Endothelial cell of umbilical vein (primary cell): ENCODE measurements at regions not wholly inside any gene's neighbourhood (a gene's known extent, or its start where the extent isn't known, plus 50 kb on each side); places are given as distances from the start of the nearest gene placed in this dataset.

Experiments
- BruUV-seq: library from RNA; stranded (reverse); fragments of 400-500 nt; replicated peaks from 2 replicates; lab custom pipeline; 2021; lab: Mats Ljungman, UMichigan
- CTCF ChIA-PET: fragments of 300-600, 350-600 bp; sonication (Branson Sonifier 250); formaldehyde crosslinking; loops from one replicate; lab custom pipeline; 2021; ENCODE audit warnings: antibody characterized with exemption, inconsistent platforms; lab: Charles Lee
- POLR2A ChIA-PET: fragments of 300-600, 350-600 bp; sonication (Branson Sonifier 250); formaldehyde crosslinking; loops from one replicate; lab custom pipeline; 2021; ENCODE audit warnings: antibody characterized with exemption, inconsistent platforms; lab: Charles Lee
- DNase-seq: peaks from one replicate; pipeline ENCODE4 v3.0.0-alpha.2; 2011; ENCODE audit warnings: low read depth, low spot score
- FAIRE-seq: peaks from 2 replicates; lab custom pipeline; 2011; peaks lifted over from hg19 to GRCh38; lab: Jason Lieb, UNC
- H2AFZ ChIP-seq: 2 replicates; pipeline ENCODE4 v1.6.0; 2012; ENCODE audit warnings: low read depth, low read length, control low read depth, inconsistent platforms
- H3K27ac ChIP-seq: 2 replicates; pipeline ENCODE4 v1.5.1; 2011; ENCODE audit warnings: low read depth, mild to moderate bottlenecking, control low read depth, low read length, moderate library complexity; ENCODE audit not compliant: insufficient read depth
- H3K27me3 ChIP-seq, 2 experiments: 2 replicates each; pipeline versions ENCODE4 v1.6.0 to v1.6.1; 2011; ENCODE audit warnings: low read length in 2 of 2, mixed read lengths in 1 of 2; ENCODE audit not compliant: control insufficient read depth in 2 of 2, insufficient read depth in 2 of 2
- H3K36me3 ChIP-seq, 2 experiments: 2 replicates in 1 of 2; 3 replicates in 1 of 2; pipeline ENCODE4 v1.5.1; 2011; ENCODE audit warnings: low read length in 2 of 2, mild to moderate bottlenecking in 1 of 2, moderate library complexity in 1 of 2; ENCODE audit not compliant: control insufficient read depth in 2 of 2, insufficient read depth in 2 of 2; ENCODE audit errors: extremely low read depth in 1 of 2
- H3K4me1 ChIP-seq: 3 replicates; pipeline ENCODE4 v1.5.1; 2011; ENCODE audit warnings: mild to moderate bottlenecking, low read length; ENCODE audit not compliant: control insufficient read depth, insufficient read depth; ENCODE audit errors: extremely low read depth
- H3K4me2 ChIP-seq: 2 replicates; pipeline ENCODE4 v1.6.1; 2011; ENCODE audit warnings: low read length, control low read depth, mixed read lengths; ENCODE audit not compliant: insufficient read depth
- H3K4me3 ChIP-seq, 3 experiments: fragments of 200-600 bp in 1 of 3; sonication (generic), shearing (Covaris generic) in 1 of 3; replicated peaks in 1 of 3; 2 replicates each; pipeline ENCODE4 v1.5.1; 2011 to 2016; ENCODE audit warnings: control low read depth in 3 of 3, low read length in 3 of 3, mild to moderate bottlenecking in 2 of 3, inconsistent platforms in 1 of 3, low read depth in 1 of 3, moderate library complexity in 1 of 3; ENCODE audit not compliant: insufficient read depth in 1 of 3
- H3K79me2 ChIP-seq: 2 replicates; pipeline ENCODE4 v1.6.0; 2012; ENCODE audit warnings: low read length, inconsistent platforms; ENCODE audit not compliant: control insufficient read depth, insufficient read depth
- H3K9ac ChIP-seq: replicated peaks from 2 replicates; pipeline ENCODE3; 2011; ENCODE audit warnings: low read length, control low read depth; ENCODE audit not compliant: insufficient read depth; ENCODE audit errors: extremely low read depth
- H3K9me1 ChIP-seq: replicated peaks from 3 replicates; pipeline ENCODE4 v1.6.0; 2011; ENCODE audit warnings: mild to moderate bottlenecking, low read length; ENCODE audit not compliant: control insufficient read depth, insufficient read depth; ENCODE audit errors: extremely low read depth
- H3K9me3 ChIP-seq: replicated peaks from 2 replicates; pipeline ENCODE4 v1.5.1; 2012; ENCODE audit warnings: low read length, inconsistent platforms; ENCODE audit not compliant: control insufficient read depth, insufficient read depth
- H4K20me1 ChIP-seq: replicated peaks from 2 replicates; pipeline ENCODE3; 2011; ENCODE audit warnings: mild to moderate bottlenecking, low read length; ENCODE audit not compliant: control insufficient read depth, insufficient read depth; ENCODE audit errors: extremely low read depth
- FOS ChIP-seq: IDR thresholded peaks from 2 replicates; pipeline ENCODE4 v1.6.1; 2011; ENCODE audit warnings: mild to moderate bottlenecking, low read length, moderate library complexity, borderline replicate concordance; ENCODE audit not compliant: insufficient read depth
- GATA2 ChIP-seq: IDR thresholded peaks from 2 replicates; pipeline ENCODE4 v1.7.0; 2011; ENCODE audit warnings: low read depth, mild to moderate bottlenecking, moderate library complexity, mixed read lengths, low read length; ENCODE audit not compliant: insufficient read length, insufficient read depth
- JUN ChIP-seq: IDR thresholded peaks from 2 replicates; pipeline ENCODE4 v1.6.1; 2011; ENCODE audit warnings: borderline replicate concordance, low read depth; ENCODE audit not compliant: insufficient read length, insufficient read depth
- POLR2AphosphoS5 ChIP-seq: IDR thresholded peaks from 2 replicates; pipeline ENCODE4 v1.6.1; 2012; ENCODE audit warnings: low read depth, mild to moderate bottlenecking, control low read depth, low read length, moderate library complexity; ENCODE audit not compliant: insufficient read depth
- dilution Hi-C: fragments of 300-500 bp; cut with MboI; formaldehyde crosslinking; loops from one replicate; pipeline ENCODE4 v1.15.0; 2019; ENCODE audit warnings: low sequenced_read_pairs; ENCODE audit not compliant: extremely low pct_ligation_motif_present
- intact Hi-C: fragments of 100-400 bp; cut with micrococcal nuclease; formaldehyde crosslinking; loops from one replicate; pipeline ENCODE4 v1.10.0; 2022
- TF ChIP-seq, protein P1 (sequence below): IDR thresholded peaks from 2 replicates; pipeline ENCODE4 v1.6.1; 2011; ENCODE audit not compliant: insufficient read depth, insufficient read length
- TF ChIP-seq, protein P2 (sequence below), 2 donors: IDR thresholded peaks; 1 replicate in 1 of 2; 2 replicates in 1 of 2; pipeline ENCODE4 v1.5.1; 2011; ENCODE audit warnings: low read length in 2 of 2, mild to moderate bottlenecking in 2 of 2, moderate library complexity in 2 of 2, control low read depth in 1 of 2, inconsistent platforms in 1 of 2, low read depth in 1 of 2; ENCODE audit not compliant: insufficient read depth in 1 of 2; ENCODE audit errors: extremely low read depth in 1 of 2

- Histone ChIP-seq H2AFZ (peak overlapping the region; percentile 71), H3K9ac (peak overlapping the region; percentile 49), H3K9me1 (no peaks in the 10 kb centered on the region), H3K4me2 (peak overlapping the region; percentile 62), H4K20me1 (no peaks in the 10 kb centered on the region), H3K36me3 (no peaks in the 10 kb centered on the region), H3K27me3 (no peaks in the 10 kb centered on the region), H3K4me1 (peaks cover 30% of the 10 kb centered on the region), H3K27ac (peak overlapping the region; percentile 95), H3K9me3 (peaks cover 1% of the 10 kb centered on the region), H3K79me2 (no peaks in the 10 kb centered on the region), H3K4me3 (no peak overlapping the region)
- peak; percentile 75 for FAIRE-seq
- intact Hi-C loops (loop anchor here (1.0 to 10.0 kb wide), 14 partner anchors 45 to 1409 kb away; no protein-coding TSS in a partner anchor), dilution Hi-C loops (no loop called here)
- no TSS peak for BruUV-seq
- ChIA-PET POLR2A (no interaction called here), CTCF (interaction anchor here (0.6 to 2.4 kb wide), 13 partner anchors 10 to 1151 kb away, joined by 3 to 14 read pairs (median 6); no protein-coding TSS in a partner anchor)
- TF ChIP-seq JUN, result peak; percentile 56
- TF ChIP-seq, protein P1, sequence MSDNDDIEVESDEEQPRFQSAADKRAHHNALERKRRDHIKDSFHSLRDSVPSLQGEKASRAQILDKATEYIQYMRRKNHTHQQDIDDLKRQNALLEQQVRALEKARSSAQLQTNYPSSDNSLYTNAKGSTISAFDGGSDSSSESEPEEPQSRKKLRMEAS, result no peak
- peak; percentile 80 for TF ChIP-seq GATA2
- peak; percentile 82 for TF ChIP-seq FOS
- TF ChIP-seq, protein P2, sequence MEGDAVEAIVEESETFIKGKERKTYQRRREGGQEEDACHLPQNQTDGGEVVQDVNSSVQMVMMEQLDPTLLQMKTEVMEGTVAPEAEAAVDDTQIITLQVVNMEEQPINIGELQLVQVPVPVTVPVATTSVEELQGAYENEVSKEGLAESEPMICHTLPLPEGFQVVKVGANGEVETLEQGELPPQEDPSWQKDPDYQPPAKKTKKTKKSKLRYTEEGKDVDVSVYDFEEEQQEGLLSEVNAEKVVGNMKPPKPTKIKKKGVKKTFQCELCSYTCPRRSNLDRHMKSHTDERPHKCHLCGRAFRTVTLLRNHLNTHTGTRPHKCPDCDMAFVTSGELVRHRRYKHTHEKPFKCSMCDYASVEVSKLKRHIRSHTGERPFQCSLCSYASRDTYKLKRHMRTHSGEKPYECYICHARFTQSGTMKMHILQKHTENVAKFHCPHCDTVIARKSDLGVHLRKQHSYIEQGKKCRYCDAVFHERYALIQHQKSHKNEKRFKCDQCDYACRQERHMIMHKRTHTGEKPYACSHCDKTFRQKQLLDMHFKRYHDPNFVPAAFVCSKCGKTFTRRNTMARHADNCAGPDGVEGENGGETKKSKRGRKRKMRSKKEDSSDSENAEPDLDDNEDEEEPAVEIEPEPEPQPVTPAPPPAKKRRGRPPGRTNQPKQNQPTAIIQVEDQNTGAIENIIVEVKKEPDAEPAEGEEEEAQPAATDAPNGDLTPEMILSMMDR (IDR thresholded peaks at IDR 0.05; ENCODE audit: extremely low read depth in 1 of 2, insufficient read depth in 1 of 2, low read depth in 1 of 2, low read length in 2 of 2), result no peak
- peak; percentile 11 for TF ChIP-seq POLR2AphosphoS5
- DNase-seq, result peak; percentile 94
These were observed 944.7 kb downstream of the MCTP2 start for GRCh38 chr15:95175914-95176658.
